Cardiac muscle cell (in vitro differentiated cells and primary cell): ENCODE measurements at regions not wholly inside any gene's neighbourhood (a gene's known extent, or its start where the extent isn't known, plus 50 kb on each side); places are given as distances from the start of the nearest gene placed in this dataset.

Source experiments
- DNase-seq, 2 donors: peaks; one replicate each; pipeline versions ENCODE4 v3.0.0 to v3.0.0-alpha.2; 2010 to 2017; ENCODE audit warnings: low read depth in 1 of 2, low spot score in 1 of 2
- H3K27ac ChIP-seq: fragments of 200-600 bp; sonication (generic); 2 replicates; pipeline ENCODE4 v1.5.1; 2016
- H3K27me3 ChIP-seq: fragments of 200-600 bp; sonication (generic); 2 replicates; pipeline ENCODE4 v1.6.0; 2016; ENCODE audit warnings: control low read depth
- H3K36me3 ChIP-seq: fragments of 200-600 bp; sonication (generic); 2 replicates; pipeline ENCODE4 v1.5.1; 2016; ENCODE audit warnings: control low read depth
- H3K4me1 ChIP-seq: fragments of 200-600 bp; sonication (generic); 2 replicates; pipeline ENCODE4 v1.8.1; 2017; ENCODE audit warnings: low read depth, mild to moderate bottlenecking, mixed run types
- H3K4me3 ChIP-seq: fragments of 200-600 bp; sonication (generic); 2 replicates; pipeline ENCODE4 v1.5.1; 2016; ENCODE audit warnings: mild to moderate bottlenecking
- H3K9me3 ChIP-seq: fragments of 200-600 bp; sonication (generic); 2 replicates; pipeline ENCODE4 v1.5.1; 2017; ENCODE audit warnings: low read depth, mild to moderate bottlenecking, control low read depth
- TF ChIP-seq, protein P1 (sequence below): IDR thresholded peaks from 2 replicates; pipeline ENCODE4 v1.5.1; 2012; ENCODE audit warnings: low read depth, mild to moderate bottlenecking, low read length

DNA sequence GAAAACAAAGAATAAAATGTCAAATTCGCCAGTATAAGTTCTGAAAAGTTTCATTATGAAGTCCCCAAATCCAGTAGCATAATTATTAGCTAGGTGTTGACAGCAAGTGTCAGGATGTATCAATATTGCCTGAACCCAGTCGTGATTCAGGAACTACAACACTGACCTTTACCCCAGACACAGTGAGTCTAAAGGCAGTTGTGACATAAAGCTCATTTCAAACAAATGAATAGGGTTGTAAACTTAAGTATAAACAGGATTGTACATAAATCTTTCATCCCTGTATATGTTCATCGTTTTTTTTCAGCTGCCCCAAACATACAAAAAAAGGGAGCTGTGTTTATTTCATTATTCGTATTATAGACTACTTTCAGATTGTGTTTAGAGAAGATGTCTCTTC lies 385.7 kb downstream of the PLK2 start:
- Histone ChIP-seq H3K36me3 (no peaks in the 10 kb centered on the region), H3K9me3 (no peaks in the 10 kb centered on the region), H3K27me3 (no peaks in the 10 kb centered on the region), H3K4me1 (peaks cover 35% of the 10 kb centered on the region), H3K4me3 (no peak overlapping the region), H3K27ac (no peak overlapping the region)
- no peak for DNase-seq
- TF ChIP-seq, protein P1, sequence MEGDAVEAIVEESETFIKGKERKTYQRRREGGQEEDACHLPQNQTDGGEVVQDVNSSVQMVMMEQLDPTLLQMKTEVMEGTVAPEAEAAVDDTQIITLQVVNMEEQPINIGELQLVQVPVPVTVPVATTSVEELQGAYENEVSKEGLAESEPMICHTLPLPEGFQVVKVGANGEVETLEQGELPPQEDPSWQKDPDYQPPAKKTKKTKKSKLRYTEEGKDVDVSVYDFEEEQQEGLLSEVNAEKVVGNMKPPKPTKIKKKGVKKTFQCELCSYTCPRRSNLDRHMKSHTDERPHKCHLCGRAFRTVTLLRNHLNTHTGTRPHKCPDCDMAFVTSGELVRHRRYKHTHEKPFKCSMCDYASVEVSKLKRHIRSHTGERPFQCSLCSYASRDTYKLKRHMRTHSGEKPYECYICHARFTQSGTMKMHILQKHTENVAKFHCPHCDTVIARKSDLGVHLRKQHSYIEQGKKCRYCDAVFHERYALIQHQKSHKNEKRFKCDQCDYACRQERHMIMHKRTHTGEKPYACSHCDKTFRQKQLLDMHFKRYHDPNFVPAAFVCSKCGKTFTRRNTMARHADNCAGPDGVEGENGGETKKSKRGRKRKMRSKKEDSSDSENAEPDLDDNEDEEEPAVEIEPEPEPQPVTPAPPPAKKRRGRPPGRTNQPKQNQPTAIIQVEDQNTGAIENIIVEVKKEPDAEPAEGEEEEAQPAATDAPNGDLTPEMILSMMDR = no peak

- H3K4me1 ChIP-seq = peaks cover 35% of the 10 kb centered on the region
- no peaks in the 10 kb centered on the region for H3K9me3 ChIP-seq
- DNase-seq = no peak
- no peaks in the 10 kb centered on the region for H3K36me3 ChIP-seq
- H3K27ac ChIP-seq = no peak overlapping the region
- no peaks in the 10 kb centered on the region for H3K27me3 ChIP-seq
- TF ChIP-seq, protein P1 = no peak
- H3K4me3 ChIP-seq = no peak overlapping the region
These were observed 386.6 kb downstream of the PLK2 start for GRCh38 chr5:58073243-58073642.

DNA sequence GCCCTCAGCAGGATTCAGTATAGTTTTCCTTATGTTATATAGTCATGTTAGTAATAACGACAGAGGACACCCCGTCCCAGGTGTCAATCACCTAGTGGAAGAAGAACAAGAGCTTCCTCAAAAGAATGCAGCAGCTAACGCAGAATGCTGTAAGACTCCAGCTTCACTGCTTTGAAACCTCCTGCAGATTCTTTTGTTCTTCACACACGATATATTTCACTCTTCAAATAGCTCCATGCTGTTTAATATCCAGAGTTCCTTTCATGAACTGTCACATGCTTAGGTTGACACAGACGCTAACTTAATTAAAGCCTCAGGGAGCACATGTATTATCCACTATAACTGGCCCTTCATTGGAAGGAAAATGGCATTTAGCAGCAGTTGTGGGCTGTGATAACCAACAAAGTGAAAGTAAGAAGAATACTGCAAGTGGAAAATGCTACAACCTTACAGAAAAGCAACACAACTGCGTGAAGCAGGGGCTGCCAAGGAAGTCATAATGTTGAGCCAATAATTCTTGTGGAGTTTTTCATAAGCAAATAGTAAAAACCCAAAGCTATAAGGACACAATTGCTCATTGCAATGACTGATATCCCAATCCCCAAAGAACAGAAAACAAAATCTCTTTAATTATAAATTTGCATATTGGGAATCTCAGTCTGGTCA lies 387.5 kb downstream of the PLK2 start:
- H3K27ac ChIP-seq = peak overlapping the region; percentile 16
- peaks cover 35% of the 10 kb centered on the region for H3K4me1 ChIP-seq
- no peaks in the 10 kb centered on the region for H3K36me3 ChIP-seq
- H3K4me3 ChIP-seq = no peak overlapping the region
- peak in 1 of 2 donors; percentile 25 for DNase-seq
- TF ChIP-seq, protein P1 = no peak
- no peaks in the 10 kb centered on the region for H3K27me3 ChIP-seq
- H3K9me3 ChIP-seq = no peaks in the 10 kb centered on the region

DNA sequence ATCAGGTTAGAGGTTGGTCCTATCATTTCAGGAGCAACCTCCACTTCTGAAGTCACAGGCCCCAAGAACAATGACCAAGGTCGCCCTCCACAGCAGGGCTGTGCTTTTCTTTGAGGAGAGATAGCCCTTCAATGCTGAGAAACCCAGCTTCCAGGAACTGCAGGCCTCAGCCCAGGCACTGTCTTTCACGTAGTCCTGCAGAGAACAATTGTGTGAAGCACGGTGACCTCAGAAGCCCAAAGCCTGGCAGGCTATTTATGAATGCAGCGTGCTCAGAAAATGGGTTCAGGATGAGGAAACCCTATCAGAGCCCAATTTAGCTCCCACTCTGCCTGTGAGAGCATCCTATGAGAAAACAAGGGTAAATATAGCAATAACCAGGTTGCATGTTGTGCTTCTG lies 388.3 kb downstream of the PLK2 start:
- no peaks in the 10 kb centered on the region for H3K36me3 ChIP-seq
- H3K4me1 ChIP-seq = peaks cover 35% of the 10 kb centered on the region
- H3K27ac ChIP-seq = peak overlapping the region; percentile 67
- no peak overlapping the region for H3K4me3 ChIP-seq
- no peaks in the 10 kb centered on the region for H3K9me3 ChIP-seq
- TF ChIP-seq, protein P1 = no peak
- DNase-seq = peak in 1 of 2 donors; percentile 27
- no peaks in the 10 kb centered on the region for H3K27me3 ChIP-seq

GRCh38 chr5:58069846-58070245 lies 390.0 kb downstream of the PLK2 start:
- DNase-seq = no peak
- TF ChIP-seq, protein P1 = no peak
- no peaks in the 10 kb centered on the region for H3K9me3 ChIP-seq
- no peaks in the 10 kb centered on the region for H3K27me3 ChIP-seq
- peaks cover 22% of the 10 kb centered on the region for H3K4me1 ChIP-seq
- H3K27ac ChIP-seq = no peak overlapping the region
- H3K36me3 ChIP-seq = no peaks in the 10 kb centered on the region
- H3K4me3 ChIP-seq = no peak overlapping the region
